CD8-positive, alpha-beta memory T cell (primary cell): ENCODE measurements at regions not wholly inside any gene's neighbourhood (a gene's known extent, or its start where the extent isn't known, plus 50 kb on each side); places are given as distances from the start of the nearest gene placed in this dataset.

Experiments
- CTCF ChIA-PET: fragments of 350-600 bp; sonication (Branson Sonifier 250); formaldehyde crosslinking; loops from one replicate; lab custom pipeline; 2021; ENCODE audit warnings: antibody characterized with exemption; lab: Charles Lee
- POLR2A ChIA-PET: fragments of 350-600 bp; sonication (Branson Sonifier 250); formaldehyde crosslinking; loops from one replicate; lab custom pipeline; 2021; ENCODE audit warnings: antibody characterized with exemption; lab: Charles Lee
- DNase-seq, 5 donors: peaks; one replicate each; pipeline versions ENCODE4 v3.0.0 to v3.0.0-alpha.2; 2020 to 2022; ENCODE audit warnings: mixed read lengths in 1 of 5
- H3K27ac ChIP-seq: one replicate; pipeline ENCODE4 v1.7.0; 2013; ENCODE audit warnings: low read depth, mild to moderate bottlenecking, low read length, moderate library complexity
- H3K27me3 ChIP-seq: 2 replicates; pipeline ENCODE4 v1.7.0; 2013; ENCODE audit warnings: low read length, mild to moderate bottlenecking; ENCODE audit not compliant: insufficient read depth, poor library complexity, severe bottlenecking
- H3K36me3 ChIP-seq: 2 replicates; pipeline ENCODE4 v1.7.0; 2013; ENCODE audit warnings: mild to moderate bottlenecking, low read length, moderate library complexity; ENCODE audit not compliant: insufficient read depth
- H3K4me1 ChIP-seq: 2 replicates; pipeline ENCODE4 v1.7.0; 2013; ENCODE audit warnings: mild to moderate bottlenecking, low read length, moderate library complexity; ENCODE audit not compliant: insufficient read depth
- H3K4me3 ChIP-seq: 2 replicates; pipeline ENCODE4 v1.7.0; 2013; ENCODE audit warnings: mild to moderate bottlenecking, low read length
- H3K9me3 ChIP-seq: 2 replicates; pipeline ENCODE4 v1.7.0; 2013; ENCODE audit warnings: mild to moderate bottlenecking, low read length
- H3K27ac Mint-ChIP-seq, 8 donors: one replicate each; pipeline ENCODE4 v1.8.0; 2020 to 2021; ENCODE audit warnings: mixed read lengths in 8 of 8, mild to moderate bottlenecking in 6 of 8, inconsistent platforms in 3 of 8, moderate library complexity in 3 of 8
- H3K27me3 Mint-ChIP-seq, 2 donors: one replicate each; pipeline ENCODE4 v1.8.0; 2020 to 2021; ENCODE audit warnings: mixed read lengths in 2 of 2, mild to moderate bottlenecking in 1 of 2, moderate library complexity in 1 of 2
- H3K36me3 Mint-ChIP-seq, 3 donors: one replicate each; pipeline ENCODE4 v1.8.0; 2020 to 2021; ENCODE audit warnings: mixed read lengths in 3 of 3, inconsistent platforms in 1 of 3, mild to moderate bottlenecking in 1 of 3
- H3K4me1 Mint-ChIP-seq, 3 donors: one replicate each; pipeline ENCODE4 v1.8.0; 2020 to 2021; ENCODE audit warnings: mixed read lengths in 3 of 3, inconsistent platforms in 1 of 3, mild to moderate bottlenecking in 1 of 3
- H3K4me3 Mint-ChIP-seq, 7 donors: one replicate each; pipeline ENCODE4 v1.8.0; 2020 to 2021; ENCODE audit warnings: mixed read lengths in 7 of 7, mild to moderate bottlenecking in 6 of 7, moderate library complexity in 4 of 7, inconsistent platforms in 2 of 7
- H3K9me3 Mint-ChIP-seq, 5 donors: one replicate each; pipeline ENCODE4 v1.8.0; 2020 to 2022; ENCODE audit warnings: mixed read lengths in 5 of 5, mild to moderate bottlenecking in 3 of 5, moderate library complexity in 2 of 5, inconsistent platforms in 1 of 5

GRCh38 chr13:30078059-30078458 is 227.6 kb upstream of the UBL3 start:
- H3K4me3 Mint-ChIP-seq = no peak overlapping the region
- no peak overlapping the region for H3K27ac ChIP-seq
- H3K4me1 ChIP-seq = no peaks in the 10 kb centered on the region
- POLR2A ChIA-PET = no interaction called here
- H3K27me3 Mint-ChIP-seq = peaks cover 0 to 3% of the 10 kb centered on the region in 2 donors
- H3K9me3 Mint-ChIP-seq = peaks cover 0 to 2% (median 0%) of the 10 kb centered on the region in 5 donors
- H3K9me3 ChIP-seq = no peaks in the 10 kb centered on the region
- H3K27me3 ChIP-seq = no peaks in the 10 kb centered on the region
- peaks cover 0 to 6% (median 0%) of the 10 kb centered on the region in 3 donors for H3K36me3 Mint-ChIP-seq
- no peak for DNase-seq
- CTCF ChIA-PET = interaction anchor here (1.1 kb wide), 2 partner anchors 31 to 35 kb away, joined by 3 read pairs; no protein-coding TSS in a partner anchor
- H3K36me3 ChIP-seq = no peaks in the 10 kb centered on the region
- H3K4me3 ChIP-seq = no peak overlapping the region
- H3K4me1 Mint-ChIP-seq = no peaks in the 10 kb centered on the region
- no peak overlapping the region for H3K27ac Mint-ChIP-seq

GRCh38 chr13:30077240-30077735 is 226.9 kb upstream of the UBL3 start:
- Mint-ChIP-seq H3K9me3 (peaks cover 0 to 2% (median 0%) of the 10 kb centered on the region in 5 donors), H3K27me3 (peaks cover 0 to 3% of the 10 kb centered on the region in 2 donors), H3K27ac (no peak overlapping the region), H3K4me3 (no peak overlapping the region), H3K4me1 (no peaks in the 10 kb centered on the region), H3K36me3 (peaks cover 0 to 6% (median 0%) of the 10 kb centered on the region in 3 donors)
- CTCF ChIA-PET = interaction anchor here (1.1 kb wide), 1 partner anchor 30 kb away, joined by 3 read pairs; no protein-coding TSS in a partner anchor
- Histone ChIP-seq H3K36me3 (no peaks in the 10 kb centered on the region), H3K27me3 (no peaks in the 10 kb centered on the region), H3K9me3 (no peaks in the 10 kb centered on the region), H3K27ac (no peak overlapping the region), H3K4me1 (no peaks in the 10 kb centered on the region), H3K4me3 (no peak overlapping the region)
- DNase-seq = no peak
- POLR2A ChIA-PET = no interaction called here

- POLR2A ChIA-PET = no interaction called here
- Mint-ChIP-seq H3K9me3 (peaks cover 0 to 2% (median 0%) of the 10 kb centered on the region in 5 donors), H3K27me3 (peaks cover under 1 to 9% of the 10 kb centered on the region in 2 donors), H3K36me3 (peaks cover 0 to under 1% (median 0%) of the 10 kb centered on the region in 3 donors), H3K4me1 (no peaks in the 10 kb centered on the region), H3K4me3 (no peak overlapping the region), H3K27ac (no peak overlapping the region)
- CTCF ChIA-PET = interaction anchor here (1.1 kb wide), 1 partner anchor 25 kb away, joined by 4 read pairs; no protein-coding TSS in a partner anchor
- Histone ChIP-seq H3K4me3 (no peak overlapping the region), H3K4me1 (no peaks in the 10 kb centered on the region), H3K36me3 (no peaks in the 10 kb centered on the region), H3K9me3 (no peaks in the 10 kb centered on the region), H3K27me3 (no peaks in the 10 kb centered on the region), H3K27ac (no peak overlapping the region)
- no peak for DNase-seq
These were observed 224.7 kb upstream of the UBL3 start for GRCh38 chr13:30074955-30075614.

- Histone ChIP-seq H3K9me3 (no peaks in the 10 kb centered on the region), H3K4me1 (no peaks in the 10 kb centered on the region), H3K27ac (no peak overlapping the region), H3K36me3 (no peaks in the 10 kb centered on the region), H3K27me3 (no peaks in the 10 kb centered on the region), H3K4me3 (no peak overlapping the region)
- Mint-ChIP-seq H3K9me3 (peaks cover 0 to 2% (median 0%) of the 10 kb centered on the region in 5 donors), H3K4me1 (no peaks in the 10 kb centered on the region), H3K27me3 (peaks cover 4 to 9% of the 10 kb centered on the region in 2 donors), H3K36me3 (no peaks in the 10 kb centered on the region), H3K27ac (no peak overlapping the region), H3K4me3 (no peak overlapping the region)
- POLR2A ChIA-PET = no interaction called here
- CTCF ChIA-PET = interaction anchor here (0.6 kb wide), 2 partner anchors 95 to 1933 kb away, joined by 3 read pairs; no protein-coding TSS in a partner anchor
- DNase-seq = no peak
These were observed 224.0 kb upstream of the UBL3 start for GRCh38 chr13:30074431-30074830.

- Histone ChIP-seq H3K4me3 (no peak overlapping the region), H3K27me3 (no peaks in the 10 kb centered on the region), H3K9me3 (no peaks in the 10 kb centered on the region), H3K27ac (no peak overlapping the region), H3K36me3 (no peaks in the 10 kb centered on the region), H3K4me1 (no peaks in the 10 kb centered on the region)
- DNase-seq = no peak
- peaks cover 4 to 9% of the 10 kb centered on the region in 2 donors for H3K27me3 Mint-ChIP-seq
- no peak overlapping the region for H3K4me3 Mint-ChIP-seq
- H3K27ac Mint-ChIP-seq = no peak overlapping the region
- H3K36me3 Mint-ChIP-seq = peaks cover 0 to 3% (median 0%) of the 10 kb centered on the region in 3 donors
- CTCF ChIA-PET = no interaction called here
- POLR2A ChIA-PET = no interaction called here
- peaks cover 0 to 2% (median 0%) of the 10 kb centered on the region in 5 donors for H3K9me3 Mint-ChIP-seq
- H3K4me1 Mint-ChIP-seq = no peaks in the 10 kb centered on the region
These were observed 222.4 kb upstream of the UBL3 start for GRCh38 chr13:30072818-30073186.

- no peaks in the 10 kb centered on the region for H3K27me3 ChIP-seq
- H3K36me3 ChIP-seq = no peaks in the 10 kb centered on the region
- H3K4me3 Mint-ChIP-seq = no peak overlapping the region
- H3K4me1 ChIP-seq = no peaks in the 10 kb centered on the region
- H3K4me1 Mint-ChIP-seq = no peaks in the 10 kb centered on the region
- no peak overlapping the region for H3K27ac ChIP-seq
- ChIA-PET CTCF (no interaction called here), POLR2A (no interaction called here)
- peaks cover 4 to 9% of the 10 kb centered on the region in 2 donors for H3K27me3 Mint-ChIP-seq
- no peak for DNase-seq
- H3K9me3 Mint-ChIP-seq = peaks cover 0 to 2% (median 0%) of the 10 kb centered on the region in 5 donors
- no peak overlapping the region for H3K4me3 ChIP-seq
- no peaks in the 10 kb centered on the region for H3K9me3 ChIP-seq
- H3K27ac Mint-ChIP-seq = peak overlapping the region in 1 of 8 donors; percentile 34
- peaks cover 0 to 3% (median 0%) of the 10 kb centered on the region in 3 donors for H3K36me3 Mint-ChIP-seq
These were observed 221.8 kb upstream of the UBL3 start for GRCh38 chr13:30071969-30072817.

- CTCF ChIA-PET = no interaction called here
- POLR2A ChIA-PET = no interaction called here
These were observed 214.8 kb upstream of the UBL3 start for GRCh38 chr13:30065181-30065580.

GRCh38 chr13:30063892-30064291 is 213.5 kb upstream of the UBL3 start:
- peaks cover 0 to 2% (median 0%) of the 10 kb centered on the region in 3 donors for H3K36me3 Mint-ChIP-seq
- peaks cover 0 to 3% (median 0%) of the 10 kb centered on the region in 5 donors for H3K9me3 Mint-ChIP-seq
- H3K27me3 ChIP-seq = no peaks in the 10 kb centered on the region
- H3K27ac ChIP-seq = no peak overlapping the region
- no peaks in the 10 kb centered on the region for H3K9me3 ChIP-seq
- no peak overlapping the region for H3K4me3 ChIP-seq
- H3K4me3 Mint-ChIP-seq = no peak overlapping the region
- CTCF ChIA-PET = no interaction called here
- H3K4me1 ChIP-seq = no peaks in the 10 kb centered on the region
- peaks cover 10 to 12% of the 10 kb centered on the region in 2 donors for H3K27me3 Mint-ChIP-seq
- H3K36me3 ChIP-seq = no peaks in the 10 kb centered on the region
- no peak for DNase-seq
- H3K27ac Mint-ChIP-seq = no peak overlapping the region
- POLR2A ChIA-PET = no interaction called here
- H3K4me1 Mint-ChIP-seq = no peaks in the 10 kb centered on the region

More at GRCh38 chr13:30065181-30065580, 214.8 kb upstream of the UBL3 start:
- Histone ChIP-seq H3K27ac (no peak overlapping the region), H3K4me3 (no peak overlapping the region), H3K27me3 (no peaks in the 10 kb centered on the region), H3K4me1 (no peaks in the 10 kb centered on the region), H3K9me3 (no peaks in the 10 kb centered on the region), H3K36me3 (no peaks in the 10 kb centered on the region)
- Mint-ChIP-seq H3K36me3 (peaks cover 0 to 3% (median 0%) of the 10 kb centered on the region in 3 donors), H3K4me3 (no peak overlapping the region), H3K9me3 (no peaks in the 10 kb centered on the region), H3K27me3 (peaks cover 13 to 14% of the 10 kb centered on the region in 2 donors), H3K27ac (no peak overlapping the region), H3K4me1 (no peaks in the 10 kb centered on the region)
- no peak for DNase-seq
